B cell (primary cell): ENCODE measurements at regions not wholly inside any gene's neighbourhood (a gene's known extent, or its start where the extent isn't known, plus 50 kb on each side); places are given as distances from the start of the nearest gene placed in this dataset.

ENCODE experiments used
- ATAC-seq: fragments of 200-7000 bp; cut with Tn5 transposase; one replicate; pipeline ENCODE4 v1.10.0; 2021; ENCODE audit warnings: low read depth, mild to moderate bottlenecking, moderate number of reproducible peaks, moderate library complexity
- CTCF ChIA-PET: fragments of 350-600 bp; sonication (Branson Sonifier 250); formaldehyde crosslinking; loops from one replicate; lab custom pipeline; 2021; ENCODE audit warnings: antibody characterized with exemption, inconsistent platforms; lab: Charles Lee
- POLR2A ChIA-PET: fragments of 350-600 bp; sonication (Branson Sonifier 250); formaldehyde crosslinking; loops from one replicate; lab custom pipeline; 2021; ENCODE audit warnings: antibody characterized with exemption; lab: Charles Lee
- DNase-seq: peaks from one replicate; pipeline ENCODE4 v3.0.0; 2013
- H2AFZ ChIP-seq: 2 replicates; pipeline ENCODE4 v1.6.1; 2012; ENCODE audit warnings: mild to moderate bottlenecking, low read depth, low read length; ENCODE audit not compliant: insufficient read depth, poor library complexity, severe bottlenecking
- H3K27ac ChIP-seq, 2 donors: 1 replicate in 1 of 2; 2 replicates in 1 of 2; pipeline ENCODE4 v1.5.1; 2012 to 2013; ENCODE audit warnings: low read length in 2 of 2, mild to moderate bottlenecking in 2 of 2, moderate library complexity in 1 of 2
- H3K27me3 ChIP-seq, 4 experiments: fragments of 200-600 bp in 1 of 4; sonication (generic) in 1 of 4; replicated peaks in 1 of 4; 1 replicate in 2 of 4; 2 replicates in 2 of 4; pipeline versions ENCODE4 v1.6.1 to v1.7.0; 2013 to 2016; ENCODE audit warnings: low read length in 3 of 4, mild to moderate bottlenecking in 2 of 4, mixed read lengths in 1 of 4, moderate library complexity in 1 of 4; ENCODE audit not compliant: insufficient read depth in 4 of 4, control insufficient read depth in 3 of 4; ENCODE audit errors: control extremely low read depth in 1 of 4
- H3K36me3 ChIP-seq, 2 experiments: replicated peaks in 1 of 2; 1 replicate in 1 of 2; 2 replicates in 1 of 2; pipeline versions ENCODE4 v1.6.1 to v1.7.1; 2013; ENCODE audit warnings: low read length in 1 of 2; ENCODE audit not compliant: insufficient read depth in 2 of 2, control insufficient read depth in 1 of 2; ENCODE audit errors: control extremely low read depth in 1 of 2, extremely low read depth in 1 of 2
- H3K4me1 ChIP-seq, 2 donors: fragments of 200-600 bp in 1 of 2; sonication (generic) in 1 of 2; 1 replicate in 1 of 2; 2 replicates in 1 of 2; pipeline versions ENCODE4 v1.5.1 to v1.6.1; 2013 to 2017; ENCODE audit warnings: low read length in 2 of 2; ENCODE audit not compliant: control insufficient read depth in 2 of 2, insufficient read depth in 2 of 2
- H3K4me2 ChIP-seq: replicated peaks from 2 replicates; pipeline ENCODE3; 2012; ENCODE audit warnings: mild to moderate bottlenecking, low read depth, low read length; ENCODE audit not compliant: poor library complexity, severe bottlenecking
- H3K4me3 ChIP-seq, 5 experiments: fragments of 200-600 bp in 1 of 5; sonication (generic) in 1 of 5; 1 replicate in 3 of 5; 2 replicates in 2 of 5; pipeline versions ENCODE4 v1.5.1 to v1.7.0; 2011 to 2016; ENCODE audit warnings: low read length in 4 of 5, mild to moderate bottlenecking in 4 of 5, low read depth in 2 of 5, control low read depth in 1 of 5, moderate library complexity in 1 of 5; ENCODE audit not compliant: insufficient read depth in 1 of 5; ENCODE audit errors: control extremely low read depth in 1 of 5, extremely low read depth in 1 of 5
- H3K79me2 ChIP-seq: fragments of 200-600 bp; sonication (generic); one replicate; pipeline ENCODE4 v1.6.0; 2016; ENCODE audit warnings: low read length; ENCODE audit not compliant: control insufficient read depth, insufficient read depth
- H3K9ac ChIP-seq: fragments of 200-600 bp; sonication (generic); 2 replicates; pipeline ENCODE4 v1.6.1; 2017; ENCODE audit warnings: mild to moderate bottlenecking, low read length, moderate library complexity
- H3K9me3 ChIP-seq, 3 donors: one replicate each; pipeline versions ENCODE4 v1.6.1 to v1.7.1; 2013; ENCODE audit warnings: low read length in 2 of 3; ENCODE audit not compliant: control insufficient read depth in 2 of 3, insufficient read depth in 1 of 3; ENCODE audit errors: control extremely low read depth in 1 of 3
- H4K20me1 ChIP-seq: 2 replicates; pipeline ENCODE4 v1.6.0; 2012; ENCODE audit warnings: mild to moderate bottlenecking, low read length; ENCODE audit not compliant: insufficient read depth, control insufficient read depth, poor library complexity, severe bottlenecking
- H3K27ac Mint-ChIP-seq: one replicate; pipeline ENCODE4 v1.8.0; 2021; ENCODE audit warnings: mixed read lengths
- H3K27me3 Mint-ChIP-seq: one replicate; pipeline ENCODE4 v1.8.0; 2021; ENCODE audit warnings: mixed read lengths
- H3K4me1 Mint-ChIP-seq: one replicate; pipeline ENCODE4 v1.8.0; 2021; ENCODE audit warnings: mixed read lengths
- H3K4me3 Mint-ChIP-seq: one replicate; pipeline ENCODE4 v1.8.0; 2021; ENCODE audit warnings: mixed read lengths
- H3K9me3 Mint-ChIP-seq: one replicate; pipeline ENCODE4 v1.8.0; 2022; ENCODE audit warnings: mixed read lengths; ENCODE audit not compliant: insufficient read depth
- EZH2 ChIP-seq: IDR thresholded peaks from 2 replicates; pipeline ENCODE4 v1.6.1; 2012; ENCODE audit warnings: borderline replicate concordance, low read depth, mild to moderate bottlenecking, moderate library complexity, low read length; ENCODE audit not compliant: insufficient read depth, poor library complexity, severe bottlenecking
- WGBS: methylation state at CpG from one replicate; pipeline ENCODE4 v1.1.5; 2013; ENCODE audit warnings: missing lambda C conversion rate; ENCODE audit not compliant: insufficient coverage; 5-methylcytosine and 5-hydroxymethylcytosine counted together
- intact Hi-C: fragments of 100-400 bp; cut with micrococcal nuclease; formaldehyde crosslinking; loops from one replicate; pipeline ENCODE4 v1.10.0; 2022
- TF ChIP-seq, protein P1 (sequence below): fragments of 200-600 bp; IDR thresholded peaks from one replicate; pipeline ENCODE4 v1.8.0; 2022; ENCODE audit warnings: antibody characterized with exemption, mild to moderate bottlenecking

GRCh38 chr3:144141074-144141473, 169.5 kb downstream of the DIPK2A start:
- no peaks in the 10 kb centered on the region for H3K4me1 ChIP-seq
- no peak for ATAC-seq
- no peak overlapping the region for H3K4me3 Mint-ChIP-seq
- peaks cover 0 to 5% (median 2%) of the 10 kb centered on the region in 3 donors for H3K9me3 ChIP-seq
- no peak for DNase-seq
- H3K9me3 Mint-ChIP-seq, result peaks cover 2% of the 10 kb centered on the region
- TF ChIP-seq, protein P1, sequence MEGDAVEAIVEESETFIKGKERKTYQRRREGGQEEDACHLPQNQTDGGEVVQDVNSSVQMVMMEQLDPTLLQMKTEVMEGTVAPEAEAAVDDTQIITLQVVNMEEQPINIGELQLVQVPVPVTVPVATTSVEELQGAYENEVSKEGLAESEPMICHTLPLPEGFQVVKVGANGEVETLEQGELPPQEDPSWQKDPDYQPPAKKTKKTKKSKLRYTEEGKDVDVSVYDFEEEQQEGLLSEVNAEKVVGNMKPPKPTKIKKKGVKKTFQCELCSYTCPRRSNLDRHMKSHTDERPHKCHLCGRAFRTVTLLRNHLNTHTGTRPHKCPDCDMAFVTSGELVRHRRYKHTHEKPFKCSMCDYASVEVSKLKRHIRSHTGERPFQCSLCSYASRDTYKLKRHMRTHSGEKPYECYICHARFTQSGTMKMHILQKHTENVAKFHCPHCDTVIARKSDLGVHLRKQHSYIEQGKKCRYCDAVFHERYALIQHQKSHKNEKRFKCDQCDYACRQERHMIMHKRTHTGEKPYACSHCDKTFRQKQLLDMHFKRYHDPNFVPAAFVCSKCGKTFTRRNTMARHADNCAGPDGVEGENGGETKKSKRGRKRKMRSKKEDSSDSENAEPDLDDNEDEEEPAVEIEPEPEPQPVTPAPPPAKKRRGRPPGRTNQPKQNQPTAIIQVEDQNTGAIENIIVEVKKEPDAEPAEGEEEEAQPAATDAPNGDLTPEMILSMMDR, result no peak
- TF ChIP-seq EZH2, result no peak
- WGBS, result no CpG with 5 or more reads among the region's 2 CpGs
- no peaks in the 10 kb centered on the region for H4K20me1 ChIP-seq
- intact Hi-C loops, result no loop called here
- ChIA-PET CTCF (interaction anchor here (0.7 kb wide), 1 partner anchor 18 kb away, joined by 3 read pairs; no protein-coding TSS in a partner anchor), POLR2A (no interaction called here)
- H3K4me1 Mint-ChIP-seq, result no peaks in the 10 kb centered on the region
- peaks cover 7% of the 10 kb centered on the region for H3K27me3 Mint-ChIP-seq
- H3K27ac Mint-ChIP-seq, result no peak overlapping the region
- no peak overlapping the region for H2AFZ ChIP-seq
- no peak overlapping the region for H3K4me3 ChIP-seq
- H3K9ac ChIP-seq, result no peak overlapping the region
- peaks cover 0 to 3% (median 0%) of the 10 kb centered on the region in 4 experiments for H3K27me3 ChIP-seq
- no peaks in the 10 kb centered on the region for H3K79me2 ChIP-seq
- H3K36me3 ChIP-seq, result no peaks in the 10 kb centered on the region
- no peak overlapping the region for H3K27ac ChIP-seq
- no peak overlapping the region for H3K4me2 ChIP-seq

DNA sequence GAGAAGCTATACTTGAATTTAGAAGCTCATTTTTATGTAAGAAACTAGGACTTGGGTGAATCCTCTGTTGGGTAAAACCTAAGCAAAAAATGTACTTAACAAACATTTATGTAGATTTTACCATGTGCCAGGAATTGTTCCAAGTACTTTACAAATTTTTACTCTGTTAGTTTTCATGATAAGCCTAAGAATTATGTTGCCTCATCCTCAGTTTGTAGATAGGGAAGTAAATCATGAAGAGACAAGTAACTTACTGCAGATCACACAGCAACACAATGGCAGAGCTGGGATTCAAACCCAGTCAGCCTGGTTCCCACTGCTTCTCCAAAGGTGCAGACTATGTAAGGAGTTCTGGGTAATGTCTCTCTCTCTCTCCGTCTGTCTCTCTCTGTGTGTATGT, 169.9 kb downstream of the DIPK2A start:
- Mint-ChIP-seq H3K27me3 (peaks cover 7% of the 10 kb centered on the region), H3K4me1 (no peaks in the 10 kb centered on the region), H3K4me3 (no peak overlapping the region), H3K9me3 (peaks cover 2% of the 10 kb centered on the region), H3K27ac (no peak overlapping the region)
- Histone ChIP-seq H3K9ac (no peak overlapping the region), H3K9me3 (peaks cover 0 to 5% (median 2%) of the 10 kb centered on the region in 3 donors), H4K20me1 (no peaks in the 10 kb centered on the region), H2AFZ (no peak overlapping the region), H3K27me3 (peaks cover 0 to 3% (median 0%) of the 10 kb centered on the region in 4 experiments), H3K4me1 (no peaks in the 10 kb centered on the region), H3K4me3 (no peak overlapping the region), H3K79me2 (no peaks in the 10 kb centered on the region), H3K4me2 (no peak overlapping the region), H3K27ac (no peak overlapping the region), H3K36me3 (no peaks in the 10 kb centered on the region)
- no CpG with 5 or more reads among the region's 1 CpG for WGBS
- CTCF ChIA-PET, result interaction anchor here (0.7 kb wide), 1 partner anchor 18 kb away, joined by 3 read pairs; no protein-coding TSS in a partner anchor
- TF ChIP-seq, protein P1, result no peak
- no peak for TF ChIP-seq EZH2
- DNase-seq, result no peak
- POLR2A ChIA-PET, result no interaction called here
- intact Hi-C loops, result no loop called here
- no peak for ATAC-seq
